Heart left ventricle (tissue), 16 donors: ENCODE measurements at regions not wholly inside any gene's neighbourhood (a gene's known extent, or its start where the extent isn't known, plus 50 kb on each side); places are given as distances from the start of the nearest gene placed in this dataset.
A peak's percentile ranks its signal among the peaks of the same experiment; 100 is the strongest.

ENCODE experiments used
- ATAC-seq, 4 donors: fragments of 200-7000 bp; cut with Tn5 transposase; one replicate each; pipeline ENCODE4 v1.9.1; 2020 to 2022; ENCODE audit warnings: moderate library complexity in 4 of 4, mild to moderate bottlenecking in 3 of 4, moderate number of reproducible peaks in 1 of 4
- DNase-seq, 5 donors: peaks; one replicate each; pipeline ENCODE4 v3.0.0-alpha.2; 2020
- H3K27ac ChIP-seq, 12 donors: fragments of 200-600 bp; sonication (generic) in 4 of 12; one replicate each; pipeline versions ENCODE4 v1.5.0 to v1.8.0; 2016 to 2022; ENCODE audit warnings: mild to moderate bottlenecking in 2 of 12
- H3K27me3 ChIP-seq, 9 donors: fragments of 200-600 bp; sonication (generic) in 2 of 9; one replicate each; pipeline versions ENCODE4 v1.5.1 to v1.8.0; 2016 to 2022; ENCODE audit warnings: mild to moderate bottlenecking in 3 of 9
- H3K36me3 ChIP-seq, 9 donors: fragments of 200-600 bp; sonication (generic) in 2 of 9; one replicate each; pipeline versions ENCODE4 v1.5.0 to v1.8.0; 2018 to 2022; ENCODE audit warnings: mild to moderate bottlenecking in 2 of 9
- H3K4me1 ChIP-seq, 12 donors: fragments of 200-600 bp; sonication (generic) in 4 of 12; one replicate each; pipeline versions ENCODE4 v1.5.0 to v1.8.0; 2016 to 2022; ENCODE audit warnings: mild to moderate bottlenecking in 3 of 12
- H3K4me3 ChIP-seq, 12 donors: fragments of 200-600 bp; sonication (generic) in 4 of 12; one replicate each; pipeline versions ENCODE4 v1.5.0 to v1.8.0; 2017 to 2022; ENCODE audit warnings: mild to moderate bottlenecking in 9 of 12, moderate library complexity in 4 of 12
- H3K9me3 ChIP-seq, 12 donors: fragments of 200-600 bp; sonication (generic) in 4 of 12; one replicate each; pipeline versions ENCODE4 v1.5.0 to v1.8.0; 2016 to 2022; ENCODE audit warnings: mild to moderate bottlenecking in 1 of 12
- POLR2A ChIP-seq, 2 donors: fragments of 450-650 bp; IDR thresholded peaks; one replicate each; pipeline ENCODE4 v1.6.1; 2017; ENCODE audit warnings: antibody characterized with exemption in 2 of 2, mild to moderate bottlenecking in 2 of 2, moderate library complexity in 2 of 2
- WGBS, 4 donors: extraction: QIAGEN DNeasy Blood & Tissue Kit in 2 of 4; methylation state at CpG; one replicate each; pipeline versions ENCODE4 v1.1.5 to v1.1.7; 2013 to 2018; 5-methylcytosine and 5-hydroxymethylcytosine counted together
- intact Hi-C, 10 donors: fragments of 100-400 bp; cut with DNase I; formaldehyde crosslinking; loops; one replicate each; pipeline versions ENCODE4 v1.11.1 to v1.14.2; 2022
- TF ChIP-seq, protein P1 (sequence below), 12 donors: fragments of 200-600 bp; sonication (generic) in 4 of 12; IDR thresholded peaks; one replicate each; pipeline versions ENCODE4 v1.5.0 to v1.8.0; 2018 to 2022; ENCODE audit warnings: antibody characterized with exemption in 12 of 12, mild to moderate bottlenecking in 5 of 12
- donor health status: ischemic (EF 13 %, LVEDD 7.1; RV severe dilation, severe dysfunction).
- donor health status: healthy with polysubstance abuse.
- donor health status: DM: no; HTN: yes; CAD: no.
- donor health status: DM: no; HTN: no; CAD: no.
- donor health status: ischemic (EF 25% LVEDD 6.9; RV normal size, moderate dysfunction).
- donor health status: ischemic (EF 25% LVEDD 5.7; RV mildly dilated, moderate dysfunction).
- donor health status: healthy.
- donor health status: DM: yes; HTN: yes; CAD: no.
- donor health status: ischemic (EF 35%, LVEDD 5.7; RV mildly dilated, moderate dysfunction).
- donor health status: nonischemic (EF 11% LVEDD 7.7; RV severe dilation, severe dysfunction).
- donor health status: DM: yes; HTN: yes; CAD: no.
- donor health status: PGD.
- donor health status: ischemic (EF 29% LVEDD 5.4; RV normal size, mild dysfunction).
- donor health status: nonischemic (EF 23%, LVEDD 6.1; RV moderate dilation, normal function).

DNA sequence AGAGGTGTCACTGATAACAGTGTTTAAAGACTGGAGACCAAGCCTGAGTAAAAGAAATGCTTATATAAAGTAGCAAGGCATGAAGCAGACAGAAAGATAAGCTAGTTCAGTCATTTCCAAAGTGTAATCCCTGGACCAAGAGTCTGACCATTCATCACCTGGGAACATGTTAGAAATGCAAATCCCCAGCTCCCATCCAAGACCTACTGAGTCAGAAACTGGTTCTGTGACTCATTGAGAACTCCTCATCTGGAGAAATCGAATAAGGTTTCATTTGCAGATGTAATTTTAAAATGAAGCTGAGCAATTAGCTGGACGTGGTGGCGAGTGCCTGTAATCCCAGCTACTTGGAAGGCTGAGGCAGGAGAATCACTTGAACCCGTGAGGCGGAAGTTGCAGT is 473.9 kb upstream of the UBE2E2 start:
- intact Hi-C loops: no loop called here
- TF ChIP-seq, protein P1, sequence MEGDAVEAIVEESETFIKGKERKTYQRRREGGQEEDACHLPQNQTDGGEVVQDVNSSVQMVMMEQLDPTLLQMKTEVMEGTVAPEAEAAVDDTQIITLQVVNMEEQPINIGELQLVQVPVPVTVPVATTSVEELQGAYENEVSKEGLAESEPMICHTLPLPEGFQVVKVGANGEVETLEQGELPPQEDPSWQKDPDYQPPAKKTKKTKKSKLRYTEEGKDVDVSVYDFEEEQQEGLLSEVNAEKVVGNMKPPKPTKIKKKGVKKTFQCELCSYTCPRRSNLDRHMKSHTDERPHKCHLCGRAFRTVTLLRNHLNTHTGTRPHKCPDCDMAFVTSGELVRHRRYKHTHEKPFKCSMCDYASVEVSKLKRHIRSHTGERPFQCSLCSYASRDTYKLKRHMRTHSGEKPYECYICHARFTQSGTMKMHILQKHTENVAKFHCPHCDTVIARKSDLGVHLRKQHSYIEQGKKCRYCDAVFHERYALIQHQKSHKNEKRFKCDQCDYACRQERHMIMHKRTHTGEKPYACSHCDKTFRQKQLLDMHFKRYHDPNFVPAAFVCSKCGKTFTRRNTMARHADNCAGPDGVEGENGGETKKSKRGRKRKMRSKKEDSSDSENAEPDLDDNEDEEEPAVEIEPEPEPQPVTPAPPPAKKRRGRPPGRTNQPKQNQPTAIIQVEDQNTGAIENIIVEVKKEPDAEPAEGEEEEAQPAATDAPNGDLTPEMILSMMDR (IDR thresholded peaks at IDR 0.05): no peak
- TF ChIP-seq POLR2A (IDR thresholded peaks at IDR 0.05): no peak
- no peak overlapping the region for H3K27ac ChIP-seq
- DNase-seq: no peak
- H3K27me3 ChIP-seq: peaks cover 0 to 8% (median 0%) of the 10 kb centered on the region in 9 donors
- WGBS, 4 donors: 69 to 83% (median 79%) methylated on average over 5 of the region's 5 CpGs
- H3K9me3 ChIP-seq: no peaks in the 10 kb centered on the region
- no peaks in the 10 kb centered on the region for H3K4me1 ChIP-seq
- no peak overlapping the region for H3K4me3 ChIP-seq
- ATAC-seq: no peak
- H3K36me3 ChIP-seq: no peaks in the 10 kb centered on the region

DNA sequence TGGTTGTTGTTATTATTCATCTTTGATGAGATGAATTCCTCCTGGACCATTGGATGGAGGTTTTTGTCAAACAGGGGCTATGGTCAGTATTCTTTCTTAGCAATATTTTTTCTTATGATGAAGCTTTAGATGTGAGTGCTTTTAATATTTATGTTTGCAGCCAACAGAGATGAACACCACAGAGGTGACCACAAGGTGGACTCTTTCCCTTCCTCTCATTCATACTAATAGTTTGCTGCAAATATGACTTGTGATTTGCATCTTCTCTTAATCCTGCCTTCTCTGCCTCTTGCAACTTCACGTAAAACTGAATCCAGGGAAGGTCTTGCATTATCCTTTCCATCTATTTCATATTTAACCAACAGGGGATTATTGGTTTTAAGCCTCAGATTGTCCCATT is 473.1 kb upstream of the UBE2E2 start:
- Histone ChIP-seq H3K36me3 (no peaks in the 10 kb centered on the region), H3K9me3 (no peaks in the 10 kb centered on the region), H3K27me3 (peaks cover 0 to 8% (median 0%) of the 10 kb centered on the region in 9 donors), H3K4me1 (no peaks in the 10 kb centered on the region), H3K4me3 (no peak overlapping the region), H3K27ac (no peak overlapping the region)
- WGBS, 4 donors: 18 to 47% (median 25%) methylated on average over 1 of the region's 1 CpG
- no peak for DNase-seq
- TF ChIP-seq, protein P1 (IDR thresholded peaks at IDR 0.05): peak in 5 of 12 donors; percentile 9 to 33 (median 26)
- no peak for TF ChIP-seq POLR2A (IDR thresholded peaks at IDR 0.05)
- intact Hi-C loops: no loop called here
- ATAC-seq: no peak

DNA sequence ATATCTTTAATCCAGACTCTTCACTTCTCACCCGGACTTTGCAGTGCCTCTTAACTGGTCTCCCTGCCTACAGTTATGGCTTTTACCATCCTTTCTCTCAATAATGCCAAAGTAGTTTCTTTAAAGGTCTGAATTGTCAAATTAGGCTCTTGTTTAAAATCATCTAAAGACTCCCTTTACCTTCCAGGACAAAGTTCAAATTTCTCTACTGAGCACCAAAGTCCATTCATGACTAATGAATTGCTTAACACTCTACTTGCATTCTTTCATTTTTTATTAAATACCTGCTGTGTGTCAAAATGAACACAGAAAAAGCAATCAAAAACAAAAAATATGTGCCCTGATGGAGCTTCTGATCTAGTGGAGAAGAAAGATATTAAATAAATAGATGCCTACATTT is 472.4 kb upstream of the UBE2E2 start:
- no peak for DNase-seq
- Histone ChIP-seq H3K9me3 (no peaks in the 10 kb centered on the region), H3K27ac (no peak overlapping the region), H3K36me3 (no peaks in the 10 kb centered on the region), H3K4me1 (no peaks in the 10 kb centered on the region), H3K27me3 (peaks cover 0 to 8% (median 0%) of the 10 kb centered on the region in 9 donors), H3K4me3 (no peak overlapping the region)
- ATAC-seq: no peak
- intact Hi-C loops: no loop called here
- TF ChIP-seq, protein P1 (IDR thresholded peaks at IDR 0.05): no peak
- no peak for TF ChIP-seq POLR2A (IDR thresholded peaks at IDR 0.05)
- 52 to 61% (median 57%) methylated on average over 1 of the region's 1 CpG for WGBS, 4 donors

DNA sequence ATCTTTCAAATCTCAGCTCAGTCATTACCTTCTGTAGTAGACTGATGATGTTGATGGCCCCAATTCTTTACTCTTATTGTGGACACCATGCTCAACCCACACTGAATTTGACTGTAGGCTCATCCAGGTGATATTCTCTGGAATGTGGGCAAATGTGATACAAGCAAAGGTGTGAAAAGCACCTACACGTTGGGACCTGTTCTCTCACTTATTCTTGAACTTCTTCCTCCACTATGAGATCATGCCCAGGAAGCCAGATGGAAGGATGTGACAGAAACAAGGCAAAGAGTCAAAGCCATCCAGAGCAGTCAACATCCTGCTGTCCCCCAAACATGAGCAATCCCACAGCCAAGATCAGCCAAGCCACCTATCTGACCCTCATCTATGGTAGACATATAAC is 471.2 kb upstream of the UBE2E2 start:
- WGBS, 4 donors: 29 to 67% (median 57%) methylated on average over 1 of the region's 1 CpG
- TF ChIP-seq POLR2A (IDR thresholded peaks at IDR 0.05): no peak
- TF ChIP-seq, protein P1 (IDR thresholded peaks at IDR 0.05): no peak
- intact Hi-C loops: no loop called here
- Histone ChIP-seq H3K4me1 (no peaks in the 10 kb centered on the region), H3K9me3 (no peaks in the 10 kb centered on the region), H3K36me3 (no peaks in the 10 kb centered on the region), H3K4me3 (no peak overlapping the region), H3K27me3 (peaks cover 0 to 8% (median 0%) of the 10 kb centered on the region in 9 donors), H3K27ac (no peak overlapping the region)
- DNase-seq: no peak
- ATAC-seq: no peak
